PFSK-1 (cell line): ENCODE measurements at regions not wholly inside any gene's neighbourhood (a gene's known extent, or its start where the extent isn't known, plus 50 kb on each side); places are given as distances from the start of the nearest gene placed in this dataset.

Experiments
- FOXP2 ChIP-seq: optimal IDR thresholded peaks from 2 replicates; pipeline ENCODE3; 2011; ENCODE audit warnings: borderline replicate concordance, control low read depth, inconsistent platforms; ENCODE audit not compliant: insufficient read depth; ENCODE audit errors: extremely low read length, extremely low read depth
- POLR2AphosphoS5 ChIP-seq: IDR thresholded peaks from 2 replicates; pipeline ENCODE4 v1.6.1; 2012; ENCODE audit warnings: low read depth, mild to moderate bottlenecking, control low read depth, low read length, moderate library complexity
- REST ChIP-seq, 2 experiments: IDR thresholded peaks; 2 replicates each; pipeline versions ENCODE4 v1.6.1 to v1.8.0; 2011 to 2012; ENCODE audit warnings: low read depth in 2 of 2, low read length in 2 of 2, control low read depth in 1 of 2, inconsistent platforms in 1 of 2, mild to moderate bottlenecking in 1 of 2, moderate library complexity in 1 of 2; ENCODE audit not compliant: insufficient read depth in 1 of 2
- SIN3A ChIP-seq: IDR thresholded peaks from 2 replicates; pipeline ENCODE4 v1.6.1; 2012; ENCODE audit warnings: mild to moderate bottlenecking, low read length, moderate library complexity, borderline replicate concordance; ENCODE audit not compliant: insufficient read depth
- TAF1 ChIP-seq: IDR thresholded peaks from 2 replicates; pipeline ENCODE4 v1.6.1; 2012; ENCODE audit warnings: low read length, control low read depth, borderline replicate concordance; ENCODE audit not compliant: insufficient read depth

- TF ChIP-seq SIN3A: no peak
- TF ChIP-seq FOXP2: no peak
- TF ChIP-seq TAF1: no peak
- no peak for TF ChIP-seq REST (IDR thresholded peaks at IDR 0.05; ENCODE audit: insufficient read depth in 1 of 2, low read depth in 2 of 2, low read length in 2 of 2)
- TF ChIP-seq POLR2AphosphoS5: no peak
Observed at GRCh38 chr15:62849316-62850106, 193.0 kb upstream of the TPM1 start.

GRCh38 chr15:62850318-62850717 is 192.2 kb upstream of the TPM1 start:
- TF ChIP-seq POLR2AphosphoS5 (no peak), FOXP2 (no peak), SIN3A (no peak), REST (IDR thresholded peaks at IDR 0.05; ENCODE audit: insufficient read depth in 1 of 2, low read depth in 2 of 2, low read length in 2 of 2) (no peak), TAF1 (no peak)

- TF ChIP-seq FOXP2 (no peak), REST (IDR thresholded peaks at IDR 0.05; ENCODE audit: insufficient read depth in 1 of 2, low read depth in 2 of 2, low read length in 2 of 2) (no peak), POLR2AphosphoS5 (no peak), TAF1 (no peak), SIN3A (no peak)
Observed at GRCh38 chr15:62850791-62851291, 191.7 kb upstream of the TPM1 start.

- TF ChIP-seq FOXP2: no peak
- no peak for TF ChIP-seq POLR2AphosphoS5
- no peak for TF ChIP-seq SIN3A
- TF ChIP-seq TAF1: no peak
- TF ChIP-seq REST (IDR thresholded peaks at IDR 0.05; ENCODE audit: insufficient read depth in 1 of 2, low read depth in 2 of 2, low read length in 2 of 2): no peak
Observed at GRCh38 chr15:62853114-62853840, 189.3 kb upstream of the TPM1 start.
